ENCODE measurements at regions not wholly inside any gene's neighbourhood (a gene's known extent, or its start where the extent isn't known, plus 50 kb on each side); places are given as distances from the start of the nearest gene placed in this dataset.

DNA sequence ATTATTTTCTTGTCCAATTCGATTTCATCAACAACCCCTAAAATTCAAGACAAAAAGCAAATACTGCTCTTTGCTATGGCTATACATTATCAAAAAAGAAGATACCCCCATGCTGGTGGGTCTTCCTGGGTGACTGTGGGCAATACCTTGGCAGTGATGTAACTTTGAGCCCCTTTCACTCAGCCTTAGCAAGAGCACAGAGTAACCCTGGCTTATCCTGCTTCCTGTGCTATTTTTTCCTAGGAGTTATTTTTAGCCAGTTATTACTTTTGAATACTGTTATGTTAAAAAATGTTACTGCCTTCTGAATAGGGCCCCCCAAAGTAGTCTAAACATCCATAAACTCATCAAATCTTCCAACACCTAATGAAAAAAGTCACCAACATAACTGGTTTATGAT lies 145.6 kb upstream of the TSLP start:
- TF ChIP-seq, protein P1, sequence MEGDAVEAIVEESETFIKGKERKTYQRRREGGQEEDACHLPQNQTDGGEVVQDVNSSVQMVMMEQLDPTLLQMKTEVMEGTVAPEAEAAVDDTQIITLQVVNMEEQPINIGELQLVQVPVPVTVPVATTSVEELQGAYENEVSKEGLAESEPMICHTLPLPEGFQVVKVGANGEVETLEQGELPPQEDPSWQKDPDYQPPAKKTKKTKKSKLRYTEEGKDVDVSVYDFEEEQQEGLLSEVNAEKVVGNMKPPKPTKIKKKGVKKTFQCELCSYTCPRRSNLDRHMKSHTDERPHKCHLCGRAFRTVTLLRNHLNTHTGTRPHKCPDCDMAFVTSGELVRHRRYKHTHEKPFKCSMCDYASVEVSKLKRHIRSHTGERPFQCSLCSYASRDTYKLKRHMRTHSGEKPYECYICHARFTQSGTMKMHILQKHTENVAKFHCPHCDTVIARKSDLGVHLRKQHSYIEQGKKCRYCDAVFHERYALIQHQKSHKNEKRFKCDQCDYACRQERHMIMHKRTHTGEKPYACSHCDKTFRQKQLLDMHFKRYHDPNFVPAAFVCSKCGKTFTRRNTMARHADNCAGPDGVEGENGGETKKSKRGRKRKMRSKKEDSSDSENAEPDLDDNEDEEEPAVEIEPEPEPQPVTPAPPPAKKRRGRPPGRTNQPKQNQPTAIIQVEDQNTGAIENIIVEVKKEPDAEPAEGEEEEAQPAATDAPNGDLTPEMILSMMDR (IDR thresholded peaks at IDR 0.05; ENCODE audit: low read length): no peak
- no peak for TF ChIP-seq EZH2 (IDR thresholded peaks at IDR 0.05; ENCODE audit: borderline replicate concordance, low read length)
